ENCODE measurements at regions not wholly inside any gene's neighbourhood (a gene's known extent, or its start where the extent isn't known, plus 50 kb on each side); places are given as distances from the start of the nearest gene placed in this dataset.
A peak's percentile ranks its signal among the peaks of the same experiment; 100 is the strongest.

GRCh38 chr4:59729321-59729720, 1470.8 kb upstream of the ADGRL3 start:
- no peaks in the 10 kb centered on the region for H3K36me3 ChIP-seq
- DNase-seq = no peak
- ATAC-seq = no peak
- TF ChIP-seq CTCF (IDR thresholded peaks at IDR 0.05) (no peak), POLR2A (IDR thresholded peaks at IDR 0.05) (no peak)
- intact Hi-C loops (cut with DNase I) = no loop called here
- no peak overlapping the region for H3K4me3 ChIP-seq
- no peaks in the 10 kb centered on the region for H3K4me1 ChIP-seq
- no peaks in the 10 kb centered on the region for H3K9me3 ChIP-seq
- no peak overlapping the region for H3K27ac ChIP-seq
- H3K27me3 ChIP-seq = no peaks in the 10 kb centered on the region
- WGBS (ENCODE audit: insufficient coverage, low coverage, low lambda C conversion rate, missing lambda C conversion rate) = 65% methylated on average over 2 of the region's 2 CpGs

GRCh38 chr4:59748433-59748832, 1451.7 kb upstream of the ADGRL3 start:
- no peak for TF ChIP-seq CTCF (IDR thresholded peaks at IDR 0.05)
- no peak for TF ChIP-seq POLR2A (IDR thresholded peaks at IDR 0.05)
- DNase-seq = no peak
- no peak for ATAC-seq
- intact Hi-C loops (cut with DNase I) = no loop called here
- WGBS (ENCODE audit: insufficient coverage, low coverage, low lambda C conversion rate, missing lambda C conversion rate) = 94% methylated on average over 1 of the region's 1 CpG
- Histone ChIP-seq H3K4me3 (no peak overlapping the region), H3K27me3 (no peaks in the 10 kb centered on the region), H3K27ac (no peak overlapping the region), H3K4me1 (no peaks in the 10 kb centered on the region), H3K36me3 (no peaks in the 10 kb centered on the region), H3K9me3 (no peaks in the 10 kb centered on the region)

GRCh38 chr4:59759082-59759825, 1440.9 kb upstream of the ADGRL3 start:
- intact Hi-C loops (cut with DNase I) = no loop called here
- TF ChIP-seq POLR2A (IDR thresholded peaks at IDR 0.05) = no peak
- TF ChIP-seq CTCF (IDR thresholded peaks at IDR 0.05) = no peak
- peak in 1 of 4 donors; percentile 16 for ATAC-seq
- Histone ChIP-seq H3K27me3 (no peaks in the 10 kb centered on the region), H3K4me3 (no peak overlapping the region), H3K4me1 (no peaks in the 10 kb centered on the region), H3K36me3 (no peaks in the 10 kb centered on the region), H3K9me3 (no peaks in the 10 kb centered on the region), H3K27ac (no peak overlapping the region)
- 100% methylated on average over 1 of the region's 9 CpGs for WGBS (ENCODE audit: insufficient coverage, low coverage, low lambda C conversion rate, missing lambda C conversion rate)
- DNase-seq = peak in 1 of 3 donors; percentile 30

- no peaks in the 10 kb centered on the region for H3K4me1 ChIP-seq
- 59% methylated on average over 4 of the region's 4 CpGs for WGBS (ENCODE audit: insufficient coverage, low coverage, low lambda C conversion rate, missing lambda C conversion rate)
- H3K9me3 ChIP-seq = no peaks in the 10 kb centered on the region
- ATAC-seq = no peak
- no peaks in the 10 kb centered on the region for H3K36me3 ChIP-seq
- H3K4me3 ChIP-seq = no peak overlapping the region
- TF ChIP-seq CTCF (IDR thresholded peaks at IDR 0.05) = no peak
- TF ChIP-seq POLR2A (IDR thresholded peaks at IDR 0.05) = no peak
- H3K27me3 ChIP-seq = no peaks in the 10 kb centered on the region
- intact Hi-C loops (cut with DNase I) = no loop called here
- H3K27ac ChIP-seq = no peak overlapping the region
- DNase-seq = no peak
Measured at GRCh38 chr4:59762344-59762743, 1437.8 kb upstream of the ADGRL3 start.

Measured in right lobe of liver (tissue), 6 donors.